ENCODE measurements at regions not wholly inside any gene's neighbourhood (a gene's known extent, or its start where the extent isn't known, plus 50 kb on each side); places are given as distances from the start of the nearest gene placed in this dataset.
A peak's percentile ranks its signal among the peaks of the same experiment; 100 is the strongest.

DNA sequence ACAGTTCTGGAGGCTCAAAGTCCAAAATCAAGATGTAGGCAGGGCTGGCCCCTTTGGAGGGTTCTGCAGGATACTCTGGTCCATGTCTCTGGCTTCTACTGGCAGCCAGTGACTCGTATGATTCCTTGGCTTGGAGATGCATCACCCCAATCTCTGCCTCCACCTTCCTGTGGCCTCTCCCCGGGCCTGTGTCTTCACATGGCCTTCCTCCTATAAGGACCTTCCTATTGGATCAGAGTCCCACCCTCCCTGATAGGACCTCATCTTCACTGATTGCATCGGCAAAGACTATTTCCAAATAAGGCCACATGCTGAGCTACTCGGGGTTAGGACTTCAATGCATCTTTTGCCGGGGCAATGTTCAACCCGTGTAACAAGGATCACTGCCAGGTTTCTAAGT, 509.0 kb downstream of the CD83 start:
- Histone ChIP-seq H3K9me3 (no peaks in the 10 kb centered on the region), H3K4me1 (peaks cover 5 to 12% (median 9%) of the 10 kb centered on the region in 4 donors), H3K27ac (no peak overlapping the region), H3K36me3 (no peaks in the 10 kb centered on the region), H3K27me3 (no peaks in the 10 kb centered on the region), H3K4me3 (no peak overlapping the region)
- no peak for DNase-seq
- 77 to 92% methylated on average over 6 of the region's 6 CpGs for WGBS, 2 donors
- TF ChIP-seq POLR2AphosphoS5 (IDR thresholded peaks at IDR 0.05) (no peak), EP300 (IDR thresholded peaks at IDR 0.05) (no peak), POLR2A (IDR thresholded peaks at IDR 0.05) (no peak)
- TF ChIP-seq, protein P1, sequence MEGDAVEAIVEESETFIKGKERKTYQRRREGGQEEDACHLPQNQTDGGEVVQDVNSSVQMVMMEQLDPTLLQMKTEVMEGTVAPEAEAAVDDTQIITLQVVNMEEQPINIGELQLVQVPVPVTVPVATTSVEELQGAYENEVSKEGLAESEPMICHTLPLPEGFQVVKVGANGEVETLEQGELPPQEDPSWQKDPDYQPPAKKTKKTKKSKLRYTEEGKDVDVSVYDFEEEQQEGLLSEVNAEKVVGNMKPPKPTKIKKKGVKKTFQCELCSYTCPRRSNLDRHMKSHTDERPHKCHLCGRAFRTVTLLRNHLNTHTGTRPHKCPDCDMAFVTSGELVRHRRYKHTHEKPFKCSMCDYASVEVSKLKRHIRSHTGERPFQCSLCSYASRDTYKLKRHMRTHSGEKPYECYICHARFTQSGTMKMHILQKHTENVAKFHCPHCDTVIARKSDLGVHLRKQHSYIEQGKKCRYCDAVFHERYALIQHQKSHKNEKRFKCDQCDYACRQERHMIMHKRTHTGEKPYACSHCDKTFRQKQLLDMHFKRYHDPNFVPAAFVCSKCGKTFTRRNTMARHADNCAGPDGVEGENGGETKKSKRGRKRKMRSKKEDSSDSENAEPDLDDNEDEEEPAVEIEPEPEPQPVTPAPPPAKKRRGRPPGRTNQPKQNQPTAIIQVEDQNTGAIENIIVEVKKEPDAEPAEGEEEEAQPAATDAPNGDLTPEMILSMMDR (IDR thresholded peaks at IDR 0.05): no peak
- ATAC-seq (ENCODE audit: low FRiP score in 2 of 2): no peak

DNA sequence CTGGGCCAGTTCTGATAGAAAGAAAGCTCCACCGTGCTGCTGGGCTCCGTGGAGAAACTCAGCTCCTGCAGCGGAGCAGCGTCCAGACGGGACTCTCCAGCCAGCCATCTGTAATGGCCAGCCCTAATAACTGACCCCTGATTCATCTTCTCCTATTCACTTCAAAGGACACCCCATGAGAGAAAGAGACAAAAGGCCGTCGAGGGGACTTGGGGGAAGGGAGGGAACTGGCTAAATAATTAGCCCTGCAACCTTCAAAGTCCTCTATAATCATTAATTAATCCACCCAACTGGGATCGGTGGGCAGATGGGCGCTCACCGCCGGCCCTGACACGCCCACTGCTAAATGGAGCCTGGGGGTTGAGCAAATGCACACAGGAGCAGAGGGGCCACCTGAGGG, 512.4 kb downstream of the CD83 start:
- Histone ChIP-seq H3K4me3 (no peak overlapping the region), H3K27me3 (no peaks in the 10 kb centered on the region), H3K36me3 (no peaks in the 10 kb centered on the region), H3K4me1 (no peaks in the 10 kb centered on the region), H3K9me3 (no peaks in the 10 kb centered on the region), H3K27ac (no peak overlapping the region)
- TF ChIP-seq EP300 (IDR thresholded peaks at IDR 0.05): no peak
- TF ChIP-seq, protein P1 (IDR thresholded peaks at IDR 0.05): no peak
- no peak for TF ChIP-seq POLR2A (IDR thresholded peaks at IDR 0.05)
- TF ChIP-seq POLR2AphosphoS5 (IDR thresholded peaks at IDR 0.05): no peak
- no peak for ATAC-seq (ENCODE audit: low FRiP score in 2 of 2)
- WGBS, 2 donors: 70 to 91% methylated on average over 6 to 12 of the region's 12 CpGs
- peak in 1 of 2 donors; percentile 46 for DNase-seq

DNA sequence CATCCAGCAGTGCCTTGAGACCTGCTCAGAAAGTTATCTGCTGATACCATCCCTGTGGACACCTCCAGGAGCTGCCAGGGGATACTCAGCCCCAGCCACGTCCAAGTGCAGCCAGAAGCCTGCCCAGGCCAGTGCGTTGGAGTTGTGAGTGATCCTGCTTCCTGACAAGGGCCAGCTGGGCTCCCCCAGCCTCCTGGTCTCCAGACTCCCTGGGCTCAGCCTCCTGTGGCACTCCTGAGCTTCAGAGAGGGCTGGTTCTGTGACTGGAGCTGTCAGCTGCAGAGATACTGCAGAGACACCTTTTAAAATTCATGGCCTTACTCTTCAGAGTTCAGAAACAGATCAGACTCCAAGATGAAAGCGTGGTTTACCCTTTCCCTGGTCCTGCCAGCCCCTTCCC, 515.9 kb downstream of the CD83 start:
- no peak for ATAC-seq (ENCODE audit: low FRiP score in 2 of 2)

DNA sequence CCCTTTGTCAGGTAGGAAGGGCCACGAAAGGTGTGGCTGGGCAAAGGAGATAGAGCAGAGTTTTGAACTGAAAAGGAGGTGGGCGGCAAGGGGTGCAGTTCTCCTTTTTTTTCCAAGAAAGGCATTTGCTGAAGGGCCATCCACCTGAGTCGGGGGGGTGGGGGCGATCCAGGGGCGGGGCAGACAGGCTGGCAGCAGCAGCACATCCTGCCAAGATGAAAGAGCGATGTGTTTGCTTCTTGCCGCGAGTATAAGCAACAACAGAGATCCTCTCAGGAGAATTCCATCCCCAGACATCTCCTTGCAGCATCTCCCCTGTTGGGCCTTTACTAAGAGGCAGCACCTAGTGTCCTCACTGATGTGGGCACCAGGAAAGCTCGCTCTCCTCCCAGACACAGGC, 516.5 kb downstream of the CD83 start:
- Histone ChIP-seq H3K27ac (no peak overlapping the region), H3K36me3 (no peaks in the 10 kb centered on the region), H3K4me1 (peaks cover 1 to 9% (median 4%) of the 10 kb centered on the region in 4 donors), H3K27me3 (no peaks in the 10 kb centered on the region), H3K4me3 (no peak overlapping the region), H3K9me3 (no peaks in the 10 kb centered on the region)
- TF ChIP-seq POLR2A (IDR thresholded peaks at IDR 0.05) (no peak), EP300 (IDR thresholded peaks at IDR 0.05) (no peak), POLR2AphosphoS5 (IDR thresholded peaks at IDR 0.05) (no peak)
- TF ChIP-seq, protein P1 (IDR thresholded peaks at IDR 0.05): no peak
- WGBS, 2 donors: 83 to 92% methylated on average over 7 to 9 of the region's 9 CpGs
- peak in 1 of 2 donors; percentile 27 for DNase-seq
- ATAC-seq (ENCODE audit: low FRiP score in 2 of 2): no peak

More for the DNA sequence above, 515.9 kb downstream of the CD83 start:
- 86 to 87% methylated on average over 2 to 3 of the region's 3 CpGs for WGBS, 2 donors
- peak in 1 of 2 donors; percentile 21 for DNase-seq
- H3K4me3 ChIP-seq: no peak overlapping the region
- peaks cover 0 to 3% (median under 1%) of the 10 kb centered on the region in 4 donors for H3K4me1 ChIP-seq
- TF ChIP-seq POLR2A (IDR thresholded peaks at IDR 0.05) (no peak), POLR2AphosphoS5 (IDR thresholded peaks at IDR 0.05) (no peak), EP300 (IDR thresholded peaks at IDR 0.05) (no peak)
- TF ChIP-seq, protein P1 (IDR thresholded peaks at IDR 0.05): no peak
- H3K27me3 ChIP-seq: no peaks in the 10 kb centered on the region
- H3K9me3 ChIP-seq: no peaks in the 10 kb centered on the region
- no peak overlapping the region for H3K27ac ChIP-seq
- no peaks in the 10 kb centered on the region for H3K36me3 ChIP-seq

DNA sequence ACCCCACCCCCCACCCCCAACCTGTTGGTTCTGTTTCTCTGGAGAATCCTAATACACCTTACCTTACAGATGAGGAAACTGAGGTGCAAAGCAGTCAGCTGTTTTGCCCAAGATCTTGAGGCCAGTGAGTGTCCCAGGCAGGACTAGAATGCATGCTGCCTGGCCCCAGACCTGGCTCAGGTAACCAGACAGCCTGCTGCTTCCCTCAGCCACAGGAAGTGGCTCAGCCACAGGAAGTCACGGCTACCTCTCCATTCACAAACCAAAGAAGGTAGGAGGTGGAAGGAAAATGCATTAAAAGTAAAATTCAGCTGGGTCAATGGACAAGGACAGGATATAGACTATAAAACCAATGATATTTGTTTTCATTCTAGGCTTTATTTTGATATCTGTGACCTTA, 517.6 kb downstream of the CD83 start:
- Histone ChIP-seq H3K4me1 (peaks cover 7 to 15% (median 11%) of the 10 kb centered on the region in 4 donors), H3K9me3 (no peaks in the 10 kb centered on the region), H3K36me3 (no peaks in the 10 kb centered on the region), H3K27me3 (no peaks in the 10 kb centered on the region), H3K4me3 (no peak overlapping the region), H3K27ac (no peak overlapping the region)
- WGBS, 2 donors: 0% methylated on average over 1 of the region's 1 CpG
- ATAC-seq (ENCODE audit: low FRiP score in 2 of 2) (no peak), DNase-seq (no peak)
- TF ChIP-seq POLR2AphosphoS5 (IDR thresholded peaks at IDR 0.05) (peak in 1 of 2 donors; percentile 26), POLR2A (IDR thresholded peaks at IDR 0.05) (no peak)

Measured in upper lobe of left lung (tissue), 6 donors.